ENCODE measurements at regions not wholly inside any gene's neighbourhood (a gene's known extent, or its start where the extent isn't known, plus 50 kb on each side); places are given as distances from the start of the nearest gene placed in this dataset.

GRCh38 chr16:85232369-85233142, 120.3 kb upstream of the CIBAR2 start:
- H3K4me1 ChIP-seq = peaks cover 14 to 42% of the 10 kb centered on the region in 2 donors
- no peak for TF ChIP-seq CTCF (IDR thresholded peaks at IDR 0.05)
- no peak for TF ChIP-seq POLR2A (IDR thresholded peaks at IDR 0.05)
- no peak overlapping the region for H3K4me3 ChIP-seq (replicated peaks in 1 of 3)
- peak overlapping the region in 1 of 3 donors; percentile 10 for H3K27ac ChIP-seq
- no peaks in the 10 kb centered on the region for H3K9me3 ChIP-seq
- intact Hi-C loops (cut with DNase I) = no loop called here
- DNase-seq = no peak
- H3K36me3 ChIP-seq = no peaks in the 10 kb centered on the region
- H3K27me3 ChIP-seq = no peaks in the 10 kb centered on the region
- WGBS, 2 donors = 83% methylated on average over 12 to 13 of the region's 13 CpGs

- Histone ChIP-seq H3K9me3 (no peaks in the 10 kb centered on the region), H3K4me3 (replicated peaks in 1 of 3) (no peak overlapping the region), H3K27me3 (no peaks in the 10 kb centered on the region), H3K27ac (no peak overlapping the region), H3K36me3 (no peaks in the 10 kb centered on the region), H3K4me1 (peaks cover 14 to 44% of the 10 kb centered on the region in 2 donors)
- no peak for DNase-seq
- intact Hi-C loops (cut with DNase I) = no loop called here
- 90 to 93% methylated on average over 2 to 5 of the region's 6 CpGs for WGBS, 2 donors
- TF ChIP-seq POLR2A (IDR thresholded peaks at IDR 0.05) (no peak), CTCF (IDR thresholded peaks at IDR 0.05) (no peak)
Observed at GRCh38 chr16:85233516-85233915, 121.2 kb upstream of the CIBAR2 start.

- no peaks in the 10 kb centered on the region for H3K27me3 ChIP-seq
- no peaks in the 10 kb centered on the region for H3K36me3 ChIP-seq
- H3K4me1 ChIP-seq = peaks cover 14 to 45% of the 10 kb centered on the region in 2 donors
- intact Hi-C loops (cut with DNase I) = no loop called here
- 40 to 67% methylated on average over 6 to 9 of the region's 36 CpGs for WGBS, 2 donors
- H3K9me3 ChIP-seq = no peaks in the 10 kb centered on the region
- TF ChIP-seq POLR2A (IDR thresholded peaks at IDR 0.05) = no peak
- no peak for TF ChIP-seq CTCF (IDR thresholded peaks at IDR 0.05)
- H3K4me3 ChIP-seq (replicated peaks in 1 of 3) = no peak overlapping the region
- DNase-seq = peak; percentile 52 to 72
- H3K27ac ChIP-seq = peak overlapping the region in 2 of 3 donors; percentile 28 to 56
Observed at GRCh38 chr16:85234310-85235204, 122.3 kb upstream of the CIBAR2 start.

- intact Hi-C loops (cut with DNase I) = no loop called here
- DNase-seq = peak; percentile 52 to 56
- H3K27me3 ChIP-seq = no peaks in the 10 kb centered on the region
- H3K4me3 ChIP-seq (replicated peaks in 1 of 3) = peak overlapping the region in 1 of 3 donors; percentile 35
- H3K36me3 ChIP-seq = no peaks in the 10 kb centered on the region
- peak overlapping the region in 1 of 3 donors; percentile 56 for H3K27ac ChIP-seq
- peaks cover 14 to 45% of the 10 kb centered on the region in 2 donors for H3K4me1 ChIP-seq
- 45 to 55% methylated on average over 6 to 10 of the region's 20 CpGs for WGBS, 2 donors
- TF ChIP-seq POLR2A (IDR thresholded peaks at IDR 0.05) (no peak), CTCF (IDR thresholded peaks at IDR 0.05) (no peak)
- no peaks in the 10 kb centered on the region for H3K9me3 ChIP-seq
Observed at GRCh38 chr16:85235991-85236817, 123.9 kb upstream of the CIBAR2 start.

Measured in thyroid gland (tissue), 4 donors.